Gastroesophageal sphincter (tissue), 4 donors: ENCODE measurements at regions not wholly inside any gene's neighbourhood (a gene's known extent, or its start where the extent isn't known, plus 50 kb on each side); places are given as distances from the start of the nearest gene placed in this dataset.

Experiments
- ATAC-seq: fragments of 150-250 bp; one replicate; pipeline ENCODE4 v1.9.1; 2016; ENCODE audit warnings: mild to moderate bottlenecking, moderate library complexity
- H3K27ac ChIP-seq, 4 donors: fragments of 200-600 bp; sonication (generic) in 3 of 4; 1 replicate in 3 of 4; 2 replicates in 1 of 4; pipeline ENCODE4 v1.5.1; 2016 to 2019
- H3K27me3 ChIP-seq: fragments of 200-600 bp; sonication (generic); one replicate; pipeline ENCODE4 v1.5.1; 2019
- H3K36me3 ChIP-seq, 2 donors: fragments of 200-600 bp; sonication (generic); one replicate each; pipeline ENCODE4 v1.5.1; 2019; ENCODE audit warnings: control low read depth in 1 of 2
- H3K4me1 ChIP-seq, 3 donors: fragments of 200-600 bp; sonication (generic); 1 replicate in 2 of 3; 2 replicates in 1 of 3; pipeline ENCODE4 v1.5.1; 2016 to 2019; ENCODE audit warnings: control low read depth in 2 of 3
- H3K4me3 ChIP-seq, 2 donors: fragments of 200-600 bp; sonication (generic); one replicate each; pipeline ENCODE4 v1.5.1; 2019; ENCODE audit warnings: mild to moderate bottlenecking in 1 of 2, moderate library complexity in 1 of 2
- H3K9me3 ChIP-seq, 3 donors: fragments of 200-600 bp; sonication (generic); one replicate each; pipeline ENCODE4 v1.5.1; 2017 to 2019; ENCODE audit warnings: control low read depth in 2 of 3
- EP300 ChIP-seq: sonication (generic); formaldehyde crosslinking; IDR thresholded peaks from one replicate; pipeline ENCODE4 v1.6.1; 2017; ENCODE audit warnings: antibody characterized with exemption, mild to moderate bottlenecking
- POLR2A ChIP-seq, 2 donors: fragments of 450-650 bp; IDR thresholded peaks; one replicate each; pipeline ENCODE4 v1.6.1; 2017; ENCODE audit warnings: antibody characterized with exemption in 2 of 2, mild to moderate bottlenecking in 2 of 2, moderate library complexity in 1 of 2
- POLR2AphosphoS5 ChIP-seq: sonication (generic); formaldehyde crosslinking; IDR thresholded peaks from one replicate; pipeline ENCODE4 v1.6.1; 2017; ENCODE audit warnings: antibody characterized with exemption
- WGBS, 2 donors: methylation state at CpG; one replicate each; pipeline ENCODE4 v1.1.5; 2018; ENCODE audit warnings: low coverage in 1 of 2; 5-methylcytosine and 5-hydroxymethylcytosine counted together
- TF ChIP-seq, protein P1 (sequence below), 4 experiments: fragments of 200-600 bp in 2 of 4; fragments of 450-650 bp in 2 of 4; sonication (generic) in 1 of 4; IDR thresholded peaks; one replicate each; pipeline ENCODE4 v1.5.1; 2017 to 2019; ENCODE audit warnings: antibody characterized with exemption in 4 of 4, mild to moderate bottlenecking in 2 of 4, moderate library complexity in 2 of 4

DNA sequence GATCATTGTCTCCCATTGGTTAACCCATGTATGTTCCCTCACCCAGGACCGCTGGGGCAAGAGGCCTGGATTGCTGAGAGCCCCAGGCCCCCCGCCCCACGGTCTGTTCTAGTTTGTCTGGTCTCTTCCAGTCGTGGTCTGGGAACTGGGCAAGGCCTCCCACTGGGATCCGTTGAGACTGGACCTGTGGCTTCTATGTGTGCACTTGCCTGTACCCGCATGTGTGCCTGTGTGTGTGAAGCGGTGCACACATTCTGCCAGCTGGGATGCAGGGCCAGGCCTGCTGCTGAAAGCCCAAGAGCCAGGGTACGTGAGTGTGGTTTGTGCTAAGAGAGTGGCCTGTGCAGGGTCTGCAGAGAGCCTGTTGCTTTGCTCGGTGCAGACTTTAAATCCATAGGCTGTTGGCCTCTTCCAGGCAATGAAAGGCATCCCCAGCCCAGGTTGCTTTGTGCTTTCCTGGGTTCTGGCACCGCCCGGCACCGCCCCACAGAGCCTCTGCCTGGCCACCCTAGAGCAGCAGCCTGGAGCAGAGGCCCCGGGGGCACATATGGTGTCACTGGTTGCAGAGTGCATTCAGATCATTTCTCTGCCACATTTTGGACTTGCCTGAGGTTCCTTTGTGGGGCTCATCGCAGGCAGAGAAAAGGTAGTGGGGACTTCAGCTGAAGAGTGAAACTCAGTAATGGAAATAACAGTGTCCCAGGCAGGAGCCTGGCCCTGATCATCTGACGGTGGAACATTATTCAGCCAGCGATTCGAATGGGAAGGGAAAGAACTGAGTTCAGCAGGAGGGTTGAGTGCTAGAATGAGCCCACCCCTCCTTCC is 215.5 kb downstream of the GLRX3 start:
- no peak for TF ChIP-seq POLR2AphosphoS5
- TF ChIP-seq, protein P1, sequence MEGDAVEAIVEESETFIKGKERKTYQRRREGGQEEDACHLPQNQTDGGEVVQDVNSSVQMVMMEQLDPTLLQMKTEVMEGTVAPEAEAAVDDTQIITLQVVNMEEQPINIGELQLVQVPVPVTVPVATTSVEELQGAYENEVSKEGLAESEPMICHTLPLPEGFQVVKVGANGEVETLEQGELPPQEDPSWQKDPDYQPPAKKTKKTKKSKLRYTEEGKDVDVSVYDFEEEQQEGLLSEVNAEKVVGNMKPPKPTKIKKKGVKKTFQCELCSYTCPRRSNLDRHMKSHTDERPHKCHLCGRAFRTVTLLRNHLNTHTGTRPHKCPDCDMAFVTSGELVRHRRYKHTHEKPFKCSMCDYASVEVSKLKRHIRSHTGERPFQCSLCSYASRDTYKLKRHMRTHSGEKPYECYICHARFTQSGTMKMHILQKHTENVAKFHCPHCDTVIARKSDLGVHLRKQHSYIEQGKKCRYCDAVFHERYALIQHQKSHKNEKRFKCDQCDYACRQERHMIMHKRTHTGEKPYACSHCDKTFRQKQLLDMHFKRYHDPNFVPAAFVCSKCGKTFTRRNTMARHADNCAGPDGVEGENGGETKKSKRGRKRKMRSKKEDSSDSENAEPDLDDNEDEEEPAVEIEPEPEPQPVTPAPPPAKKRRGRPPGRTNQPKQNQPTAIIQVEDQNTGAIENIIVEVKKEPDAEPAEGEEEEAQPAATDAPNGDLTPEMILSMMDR (IDR thresholded peaks at IDR 0.05) = no peak
- TF ChIP-seq EP300 = no peak
- no peak for TF ChIP-seq POLR2A (IDR thresholded peaks at IDR 0.05)
- WGBS, 2 donors = 67 to 77% methylated on average over 3 of the region's 17 CpGs
- ATAC-seq = no peak

DNA sequence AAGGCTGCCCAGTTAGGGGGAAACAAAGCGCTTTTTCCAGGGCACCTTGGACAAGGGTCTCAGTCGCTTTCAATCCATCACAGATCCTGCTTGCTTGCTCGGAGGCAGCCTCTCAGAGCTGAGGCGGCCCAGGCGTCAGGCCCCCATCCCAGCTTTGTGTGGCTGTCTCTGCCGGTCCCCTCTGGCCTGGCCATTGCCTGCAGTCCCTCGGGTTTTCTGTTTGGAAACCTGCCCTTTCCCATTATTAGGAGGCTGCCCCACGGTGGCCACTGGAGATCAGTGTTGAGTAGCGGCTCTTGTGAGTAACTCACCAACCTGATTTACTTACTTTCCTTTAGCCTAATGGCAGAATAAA is 216.1 kb downstream of the GLRX3 start:
- 29 to 47% methylated on average over 2 of the region's 9 CpGs for WGBS, 2 donors
- Histone ChIP-seq H3K4me1 (no peaks in the 10 kb centered on the region), H3K36me3 (no peaks in the 10 kb centered on the region), H3K9me3 (peaks cover 0 to 10% (median 0%) of the 10 kb centered on the region in 3 donors), H3K27ac (no peak overlapping the region), H3K27me3 (peaks cover 6% of the 10 kb centered on the region), H3K4me3 (no peak overlapping the region)
- no peak for ATAC-seq
- TF ChIP-seq POLR2AphosphoS5 (no peak), EP300 (no peak), POLR2A (IDR thresholded peaks at IDR 0.05) (no peak)
- TF ChIP-seq, protein P1 (IDR thresholded peaks at IDR 0.05) = no peak

More for the DNA sequence above, 215.5 kb downstream of the GLRX3 start:
- no peak overlapping the region for H3K27ac ChIP-seq
- peaks cover 0 to 16% (median 0%) of the 10 kb centered on the region in 3 donors for H3K9me3 ChIP-seq
- H3K4me1 ChIP-seq = no peaks in the 10 kb centered on the region
- no peaks in the 10 kb centered on the region for H3K36me3 ChIP-seq
- no peak overlapping the region for H3K4me3 ChIP-seq
- peaks cover 6% of the 10 kb centered on the region for H3K27me3 ChIP-seq

DNA sequence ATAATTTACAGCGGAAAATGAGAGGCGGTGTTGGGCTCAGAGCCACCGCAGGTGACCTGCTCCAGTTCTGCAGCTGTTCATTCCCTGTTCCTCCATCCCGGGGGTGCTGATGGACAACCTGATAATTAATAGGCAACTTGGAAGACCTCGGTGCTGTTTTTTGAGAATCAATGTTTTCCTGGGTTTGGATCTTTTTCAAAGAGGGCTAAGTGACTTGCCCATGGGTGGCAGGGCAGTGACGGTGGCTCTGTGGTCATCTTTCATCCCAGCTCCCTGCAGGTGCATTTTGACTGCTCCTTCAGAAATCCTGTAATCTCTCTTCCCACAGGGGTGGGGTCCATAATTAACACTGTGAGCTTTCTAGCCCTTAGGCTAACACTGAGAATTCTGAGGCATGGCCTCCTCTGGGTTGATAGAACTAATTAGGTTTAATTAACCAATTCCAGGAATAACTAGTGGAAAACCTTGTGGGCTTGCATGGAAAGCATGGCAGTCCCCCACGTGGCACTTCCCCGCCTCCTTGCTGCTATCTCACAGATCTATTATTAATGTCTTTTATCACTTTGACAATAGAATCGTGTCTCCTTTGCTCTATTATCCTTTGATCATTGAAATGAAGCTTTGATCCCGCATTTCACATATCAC is 217.9 kb downstream of the GLRX3 start:
- ATAC-seq = no peak
- H3K9me3 ChIP-seq = no peaks in the 10 kb centered on the region
- TF ChIP-seq POLR2AphosphoS5 = no peak
- TF ChIP-seq, protein P1 (IDR thresholded peaks at IDR 0.05) = no peak
- no peak for TF ChIP-seq EP300
- TF ChIP-seq POLR2A (IDR thresholded peaks at IDR 0.05) = no peak
- no peaks in the 10 kb centered on the region for H3K36me3 ChIP-seq
- H3K27ac ChIP-seq = no peak overlapping the region
- no peaks in the 10 kb centered on the region for H3K4me1 ChIP-seq
- no peak overlapping the region for H3K4me3 ChIP-seq
- H3K27me3 ChIP-seq = peaks cover 6% of the 10 kb centered on the region
- 72 to 80% methylated on average over 2 to 9 of the region's 10 CpGs for WGBS, 2 donors

DNA sequence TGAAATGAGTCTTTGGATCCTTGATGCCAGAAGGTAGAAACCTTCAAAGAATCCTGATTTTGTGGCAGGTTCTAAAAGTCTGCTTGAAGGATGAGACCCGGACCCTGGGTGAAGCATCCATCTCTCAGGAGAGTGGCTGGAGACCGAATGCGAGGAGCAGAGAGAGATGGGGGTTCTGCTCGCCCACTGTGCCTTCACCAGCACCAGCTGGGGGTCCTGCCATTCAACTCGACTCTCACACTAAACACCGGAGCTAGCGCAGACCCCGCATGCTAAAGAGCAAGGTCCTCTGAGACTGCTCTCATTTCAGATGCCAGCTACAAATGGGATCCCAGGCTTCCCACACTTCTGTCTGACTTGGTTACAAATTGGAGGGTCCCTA is 218.4 kb downstream of the GLRX3 start:
- H3K4me1 ChIP-seq = no peaks in the 10 kb centered on the region
- no peak for TF ChIP-seq POLR2A (IDR thresholded peaks at IDR 0.05)
- TF ChIP-seq POLR2AphosphoS5 = no peak
- TF ChIP-seq EP300 = no peak
- TF ChIP-seq, protein P1 (IDR thresholded peaks at IDR 0.05) = no peak
- H3K9me3 ChIP-seq = no peaks in the 10 kb centered on the region
- peaks cover 6% of the 10 kb centered on the region for H3K27me3 ChIP-seq
- H3K27ac ChIP-seq = no peak overlapping the region
- WGBS, 2 donors = 80% methylated on average over 1 of the region's 8 CpGs; no CpG with 5 or more reads in 1 of the 2 donors
- H3K36me3 ChIP-seq = no peaks in the 10 kb centered on the region
- no peak overlapping the region for H3K4me3 ChIP-seq
- ATAC-seq = no peak
